GM18870 (cell line): ENCODE measurements at regions not wholly inside any gene's neighbourhood (a gene's known extent, or its start where the extent isn't known, plus 50 kb on each side); places are given as distances from the start of the nearest gene placed in this dataset.
"Not testable (repeated sequence)": the region's sequence is repeated elsewhere in the genome, so short reads cannot be mapped to it uniquely, and the experiment has no call there.

Source experiments
- ATAC-seq: cut with Tn5 transposase; IDR thresholded peaks from one replicate; pipeline ENCODE4 v1.9.1; 2021; ENCODE audit warnings: moderate library complexity; ENCODE audit not compliant: unreplicated experiment

DNA sequence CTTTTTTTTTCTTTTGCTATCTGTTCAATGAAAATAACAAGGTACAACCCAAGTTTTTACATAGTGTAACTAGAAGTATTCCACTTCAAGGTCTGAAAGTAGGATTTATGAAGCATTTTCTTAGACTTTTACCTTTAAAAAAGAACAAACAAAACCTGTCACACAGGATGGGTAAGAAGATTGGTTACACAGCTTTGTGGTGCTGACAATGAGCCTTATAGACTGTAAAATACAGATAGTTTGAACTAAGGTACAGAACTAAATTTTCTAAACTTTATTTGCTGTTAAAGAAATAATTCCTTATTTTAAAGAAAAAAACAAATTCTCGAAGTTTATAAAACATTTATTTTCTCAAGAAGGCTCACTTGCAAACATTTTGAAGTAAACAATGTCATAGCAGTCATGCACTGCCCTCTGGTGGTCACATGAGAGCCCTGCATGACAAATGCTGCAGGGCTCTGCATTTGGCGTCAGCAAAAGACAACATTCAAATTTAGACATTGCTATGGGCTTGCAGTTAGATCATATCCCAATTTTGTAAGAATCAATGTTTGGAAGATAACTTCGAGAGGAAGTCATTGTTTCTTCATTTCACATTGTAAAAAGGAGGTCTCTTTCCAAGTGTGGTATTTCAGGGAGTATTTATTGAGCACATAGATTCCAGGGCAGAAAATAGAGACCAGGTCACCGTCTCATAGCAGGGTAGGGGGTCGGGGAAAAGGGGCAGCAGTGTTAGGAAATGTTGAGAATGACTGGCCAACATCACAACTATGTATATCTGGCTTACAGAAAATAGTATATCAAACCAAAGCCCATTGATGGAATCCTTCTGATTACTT lies 115.3 kb upstream of the FMN2 start:
- ATAC-seq = peak; percentile 89

DNA sequence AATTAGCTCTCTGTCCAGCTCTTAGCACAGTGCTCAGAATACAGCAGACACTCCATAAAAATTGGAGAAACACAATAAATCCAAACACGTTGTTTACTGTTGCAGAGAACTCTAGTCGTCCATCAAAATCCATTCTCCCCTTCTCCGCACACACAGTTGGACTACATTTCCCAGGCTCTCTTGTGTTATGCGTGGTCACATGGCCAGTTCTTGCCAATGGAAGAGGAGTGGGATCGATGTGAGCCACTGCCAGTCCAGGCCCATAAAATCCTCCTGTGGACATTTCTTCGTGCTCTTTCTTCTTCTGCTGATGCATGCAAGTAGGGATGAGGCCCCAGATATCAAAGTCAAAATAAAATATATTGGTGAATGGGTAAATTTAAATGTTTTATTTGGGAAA lies 114.3 kb upstream of the FMN2 start:
- ATAC-seq = no peak

DNA sequence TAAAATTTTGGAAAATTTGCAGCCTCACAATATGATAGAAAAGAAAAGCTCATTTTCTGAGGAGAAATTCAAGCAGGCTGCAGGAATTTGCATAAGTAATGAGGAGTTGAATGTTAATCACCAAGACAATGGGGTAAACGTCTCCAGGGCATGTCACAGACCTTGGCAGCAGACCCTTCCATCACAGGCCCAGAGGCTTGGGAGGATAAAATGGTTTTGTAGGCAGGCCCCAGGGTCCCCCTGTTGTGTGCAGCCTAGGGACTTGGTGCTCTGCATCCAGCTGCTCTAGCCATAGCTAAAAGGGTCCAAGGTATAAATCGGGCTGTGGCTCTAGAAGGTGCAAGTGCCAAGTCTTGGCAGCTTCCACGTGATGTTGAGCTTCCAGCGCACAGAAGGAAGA lies 112.2 kb upstream of the FMN2 start:
- no peak for ATAC-seq

DNA sequence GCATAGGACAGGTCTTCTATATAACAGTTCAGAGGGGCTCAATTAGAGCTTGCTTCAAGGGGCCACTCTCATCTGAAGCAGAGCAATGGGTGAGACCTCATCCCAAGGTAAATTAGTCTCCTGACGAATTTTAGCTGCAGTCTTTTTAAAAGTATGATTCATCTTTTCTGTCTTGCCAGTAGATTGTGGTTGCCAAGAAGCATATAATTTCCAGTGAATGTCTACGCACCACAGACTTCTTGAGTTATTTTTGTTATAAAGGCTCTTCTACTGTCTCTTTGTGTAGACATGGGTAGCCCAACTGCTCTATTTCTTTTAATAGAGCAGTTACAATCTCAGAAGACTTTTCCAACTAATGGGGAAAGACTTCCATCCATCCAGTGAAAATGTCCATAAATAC lies 108.9 kb upstream of the FMN2 start:
- no peak for ATAC-seq

DNA sequence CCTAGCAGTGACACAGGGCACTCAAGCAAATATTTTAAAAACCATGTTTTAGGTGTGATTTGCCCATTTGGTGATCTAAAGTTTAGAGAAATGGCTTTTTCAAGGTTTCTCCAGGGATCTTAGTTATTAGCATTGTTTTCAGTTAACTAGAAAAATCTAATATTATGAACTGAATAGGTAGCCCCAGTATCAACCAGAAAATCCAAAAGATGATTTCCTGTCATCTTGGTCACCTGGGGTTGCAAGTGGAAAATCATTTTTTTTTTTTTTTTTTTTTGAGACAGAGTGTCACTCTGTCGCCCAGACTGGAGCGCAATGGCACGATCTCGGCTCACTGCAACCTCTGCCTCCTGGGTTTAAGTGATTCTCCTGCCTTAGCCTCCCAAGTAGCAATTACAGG lies 106.6 kb upstream of the FMN2 start:
- no peak for ATAC-seq

DNA sequence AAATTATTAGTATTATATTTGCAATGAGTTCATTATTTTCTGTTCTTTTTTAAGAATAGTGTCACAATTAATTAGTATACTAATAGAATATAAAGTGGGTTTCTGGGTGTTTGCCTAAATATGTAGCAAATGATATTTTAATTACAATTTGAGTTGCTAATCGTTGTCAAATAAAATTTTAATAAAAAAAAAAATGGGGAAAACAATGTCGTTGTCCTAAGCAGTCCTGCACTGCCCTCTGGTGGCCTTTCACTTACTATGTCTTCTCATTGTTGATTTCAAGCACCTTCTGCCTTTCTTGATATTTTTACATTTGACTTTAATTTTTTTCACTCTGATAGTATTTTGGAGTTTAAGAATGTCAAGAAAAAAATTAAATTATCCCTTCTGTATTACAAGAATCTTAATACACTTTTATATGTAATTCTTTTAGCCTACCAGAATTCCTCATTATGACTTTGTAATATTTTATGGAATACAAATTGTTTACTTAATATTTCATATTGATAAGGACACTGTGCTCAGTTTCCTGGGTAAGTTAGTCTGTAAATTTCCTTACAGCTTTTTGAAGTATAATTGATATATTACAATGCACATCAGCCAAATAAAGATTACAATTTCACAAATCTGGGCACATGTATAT lies 104.5 kb upstream of the FMN2 start:
- ATAC-seq = no peak

DNA sequence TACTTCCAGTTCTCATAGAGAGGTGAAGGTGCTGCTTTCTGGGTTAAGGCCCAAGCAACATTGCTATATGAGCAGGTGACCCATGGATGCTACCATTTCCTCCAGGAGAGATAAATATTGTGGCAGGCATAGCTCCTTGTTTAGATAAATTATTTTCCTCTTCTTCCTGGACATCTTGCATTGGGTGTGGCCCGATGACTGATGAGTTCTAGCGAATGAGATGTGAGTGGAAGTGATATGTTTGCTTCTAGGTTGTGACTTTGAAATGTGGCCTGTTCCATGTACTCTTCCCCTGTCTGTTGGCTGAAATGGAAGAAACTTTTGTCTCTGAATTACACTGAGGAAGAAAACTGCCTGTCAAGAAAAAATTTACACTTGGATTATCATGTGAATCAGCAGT lies 101.7 kb upstream of the FMN2 start:
- no peak for ATAC-seq

DNA sequence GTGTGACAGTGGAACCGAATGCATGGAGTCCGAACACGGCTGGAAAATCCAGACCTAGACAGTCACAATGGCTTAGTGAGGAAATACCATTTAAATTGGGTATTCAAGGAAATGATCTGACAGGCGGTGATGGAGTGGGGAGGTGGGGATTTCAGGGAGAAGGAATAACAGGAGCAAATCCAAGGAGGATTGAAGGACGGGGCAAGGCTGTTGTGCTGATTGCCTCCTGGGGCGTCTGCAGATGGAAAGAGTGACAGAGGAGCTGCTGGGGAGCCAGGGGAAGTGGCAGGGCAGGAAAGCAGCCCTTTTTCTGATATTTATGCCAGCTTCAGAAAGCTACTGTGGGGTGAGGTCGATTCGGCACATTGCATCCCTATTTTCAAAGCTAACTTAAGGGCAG lies 99.1 kb upstream of the FMN2 start:
- ATAC-seq = not testable (repeated sequence)

DNA sequence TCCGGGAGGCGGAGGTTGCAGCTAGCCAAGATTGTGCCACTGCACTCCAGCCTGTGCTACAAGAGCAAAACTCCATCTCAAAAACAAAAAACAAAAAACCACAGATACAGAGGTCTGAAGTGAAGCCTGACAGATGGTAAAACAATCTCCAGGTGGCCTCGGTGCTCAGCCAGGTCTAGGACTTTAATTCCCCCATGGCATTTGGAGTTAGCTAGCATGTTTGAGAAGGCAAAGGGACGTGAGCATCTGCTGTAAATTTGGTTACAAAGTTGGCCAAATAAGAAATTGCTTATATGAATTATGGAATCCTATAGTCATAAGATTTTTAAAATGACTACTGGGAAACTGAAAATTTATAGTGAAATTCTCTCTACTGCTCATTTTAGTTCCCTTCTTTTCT lies 98.3 kb upstream of the FMN2 start:
- no peak for ATAC-seq

DNA sequence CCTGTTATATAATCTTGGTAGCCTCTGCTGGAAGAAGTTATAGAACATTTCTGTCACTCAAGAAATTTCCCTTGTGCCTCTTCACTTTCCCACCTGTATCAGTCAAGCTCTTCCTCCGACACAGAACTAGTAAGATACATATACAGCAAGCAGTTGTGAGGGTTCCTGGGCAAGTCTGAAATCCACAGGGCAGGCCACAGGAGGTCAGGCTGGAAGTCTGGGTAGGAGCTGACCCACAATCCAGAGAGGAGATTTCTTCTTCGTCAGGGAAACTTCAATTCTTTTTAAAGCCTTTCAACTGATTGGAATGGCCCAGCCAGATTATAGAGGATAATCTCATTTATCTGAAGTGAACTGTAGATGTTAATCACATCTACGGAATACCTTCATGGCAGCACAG lies 96.4 kb upstream of the FMN2 start:
- no peak for ATAC-seq

DNA sequence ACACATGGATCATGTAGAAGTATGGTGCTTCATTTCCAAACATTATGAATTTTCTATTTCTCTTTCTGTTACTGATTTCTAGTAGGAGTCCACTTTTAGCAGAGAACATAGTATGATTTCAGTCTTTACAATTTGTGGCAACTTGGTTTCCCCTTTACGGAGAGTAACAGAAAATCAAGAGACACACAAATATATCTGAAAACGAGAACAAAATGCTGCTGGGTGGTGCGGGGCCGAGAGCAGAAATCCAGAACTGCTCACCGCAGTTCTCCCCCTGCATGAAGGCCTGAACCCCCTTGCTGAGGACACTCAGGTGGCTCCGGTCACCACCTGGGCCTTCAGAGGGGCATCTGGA lies 94.5 kb upstream of the FMN2 start:
- ATAC-seq = no peak

DNA sequence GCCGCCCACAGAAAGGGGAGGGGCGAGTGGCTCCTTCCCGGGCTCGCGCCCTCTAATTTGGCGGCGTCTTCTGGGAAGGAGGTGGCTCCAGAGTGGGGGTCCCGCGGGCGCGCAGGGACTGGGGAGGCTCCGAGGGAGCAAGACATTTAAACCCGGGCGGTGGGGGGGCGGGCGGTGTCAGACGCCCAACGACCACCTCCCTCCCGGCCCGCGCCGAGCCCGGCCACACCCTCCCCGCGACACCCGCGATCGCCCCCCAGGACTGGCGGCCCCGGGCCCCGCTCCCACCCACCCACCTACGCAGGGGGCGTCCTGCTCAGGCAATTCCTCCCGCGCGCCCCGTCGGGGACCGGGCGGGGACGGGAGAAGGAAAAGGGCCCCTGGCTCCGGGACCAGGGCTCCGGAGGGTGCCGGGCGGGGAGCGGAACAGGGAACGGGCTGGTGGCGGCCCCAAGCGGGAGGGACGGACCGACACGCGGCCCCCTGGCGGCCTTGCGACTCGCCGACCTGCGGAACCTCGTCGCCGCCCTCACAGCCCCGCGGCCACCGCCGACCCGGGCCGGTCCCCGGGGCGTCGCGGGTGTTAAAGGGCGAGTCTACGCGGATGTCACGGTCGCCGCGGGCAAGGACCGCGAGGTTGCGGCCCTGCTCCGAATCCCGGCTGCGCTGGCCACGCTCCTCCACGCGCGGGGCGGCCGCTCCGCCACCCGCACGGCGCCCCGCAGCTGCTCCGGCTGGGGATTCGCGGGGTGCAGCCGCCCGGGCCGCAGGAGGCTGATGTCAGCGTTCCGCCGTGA lies 94.0 kb upstream of the FMN2 start:
- no peak for ATAC-seq

DNA sequence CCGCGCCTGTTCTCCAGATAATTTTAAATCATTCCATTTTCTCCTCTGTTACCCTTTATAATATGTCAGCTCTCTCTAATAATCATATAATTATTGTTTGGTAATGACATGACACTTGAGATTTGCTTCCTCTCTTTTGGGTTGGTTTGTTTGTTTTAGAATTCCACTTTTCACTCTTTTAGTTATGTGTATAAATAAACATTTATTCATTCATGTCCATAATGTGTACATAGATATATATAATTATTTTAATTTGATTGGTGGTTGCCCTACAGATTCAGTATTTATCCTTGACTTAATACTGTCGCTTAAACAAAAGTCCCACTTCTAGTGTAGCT lies 93.4 kb upstream of the FMN2 start:
- no peak for ATAC-seq

DNA sequence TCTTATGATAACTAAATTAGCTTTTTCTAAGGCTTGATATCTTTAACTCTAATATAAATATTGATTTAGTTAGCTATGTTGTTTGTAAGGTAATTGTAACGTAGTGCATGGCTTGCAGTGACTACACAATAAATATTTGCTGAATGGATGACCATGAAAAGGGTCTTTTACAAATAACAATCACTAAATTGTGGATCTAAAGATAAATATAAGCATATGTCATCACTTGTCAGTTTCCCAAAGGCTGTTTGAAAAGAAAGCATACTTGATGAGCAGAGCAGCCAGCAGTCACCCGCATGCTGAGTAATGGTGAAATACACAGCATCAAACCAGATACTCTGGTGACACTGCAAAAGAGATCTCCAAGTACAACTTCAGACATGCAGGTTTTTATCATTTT lies 92.5 kb upstream of the FMN2 start:
- no peak for ATAC-seq

DNA sequence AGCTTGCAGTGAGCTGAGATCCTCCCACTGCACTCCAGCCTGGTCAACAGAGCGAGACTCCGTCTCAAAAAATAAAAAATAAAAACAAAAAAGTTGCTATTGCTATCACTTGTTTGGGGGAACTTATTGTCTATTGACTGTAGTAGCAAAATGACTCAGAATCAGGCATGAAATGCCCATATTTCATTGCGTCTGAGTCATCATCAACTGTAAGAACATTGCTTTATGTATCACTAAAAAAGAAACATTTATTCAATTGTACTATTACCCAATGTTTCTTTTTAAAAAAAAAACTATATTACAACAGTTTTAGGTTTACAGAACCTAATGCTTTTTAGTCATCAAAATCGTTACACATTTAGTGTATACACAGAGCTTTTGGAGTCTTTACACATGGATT lies 91.0 kb upstream of the FMN2 start:
- no peak for ATAC-seq

DNA sequence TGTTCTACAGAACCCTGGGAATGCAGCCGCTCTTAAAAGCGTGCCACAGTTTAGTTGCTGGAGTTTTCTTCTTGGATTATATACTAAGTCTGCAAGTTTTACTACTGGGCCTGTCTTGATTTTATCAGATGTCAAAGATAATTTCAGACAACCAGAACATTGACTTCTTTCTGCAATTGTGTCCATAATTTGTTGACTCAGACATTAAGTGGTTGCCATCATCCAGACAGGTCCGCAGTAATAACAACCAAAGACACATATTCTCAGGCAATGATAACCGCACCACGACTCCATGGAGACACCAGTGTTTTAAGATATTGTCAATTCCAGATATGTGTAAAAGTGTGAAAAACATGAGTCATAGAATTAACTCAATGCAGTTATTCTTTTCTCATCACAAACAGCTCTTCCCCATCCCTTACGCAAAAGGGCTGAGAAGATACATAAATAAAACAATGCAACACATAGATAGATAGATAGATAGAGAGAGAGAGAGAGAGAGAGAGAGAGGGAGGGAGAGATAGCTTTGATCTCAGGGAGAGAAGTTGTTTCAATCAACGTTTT lies 90.4 kb upstream of the FMN2 start:
- ATAC-seq = no peak

DNA sequence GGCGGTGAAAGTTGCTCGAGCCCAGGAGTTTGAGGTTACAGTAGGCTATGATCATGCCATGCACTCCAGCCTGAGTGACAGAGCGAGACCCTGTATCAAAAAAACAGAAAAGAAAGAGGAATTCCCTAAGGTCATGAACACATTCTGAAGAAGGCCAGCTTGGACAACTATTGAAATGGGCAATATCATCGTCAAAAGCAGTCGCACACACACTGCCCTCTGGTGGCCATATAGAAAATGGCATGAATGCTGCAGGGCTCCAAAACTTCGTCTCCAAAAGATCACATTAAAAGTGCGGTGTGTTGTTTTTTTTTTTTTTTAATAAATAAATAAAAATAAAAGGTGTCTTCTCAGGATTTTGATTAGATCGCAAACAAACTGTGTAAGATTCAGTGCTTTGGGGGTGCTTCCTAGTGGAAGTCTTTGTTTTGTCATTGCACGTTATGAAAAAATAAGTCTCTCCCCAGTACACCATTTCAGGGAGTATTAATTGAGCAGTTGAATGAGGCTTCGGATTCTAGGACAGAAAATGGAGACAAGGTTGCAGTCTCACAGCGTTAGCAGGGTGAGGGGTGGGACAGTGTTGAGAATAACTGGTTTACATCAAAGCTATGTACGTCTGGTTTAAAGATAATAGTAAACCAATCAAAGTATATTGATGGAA lies 87.5 kb upstream of the FMN2 start:
- ATAC-seq = peak; percentile 52

DNA sequence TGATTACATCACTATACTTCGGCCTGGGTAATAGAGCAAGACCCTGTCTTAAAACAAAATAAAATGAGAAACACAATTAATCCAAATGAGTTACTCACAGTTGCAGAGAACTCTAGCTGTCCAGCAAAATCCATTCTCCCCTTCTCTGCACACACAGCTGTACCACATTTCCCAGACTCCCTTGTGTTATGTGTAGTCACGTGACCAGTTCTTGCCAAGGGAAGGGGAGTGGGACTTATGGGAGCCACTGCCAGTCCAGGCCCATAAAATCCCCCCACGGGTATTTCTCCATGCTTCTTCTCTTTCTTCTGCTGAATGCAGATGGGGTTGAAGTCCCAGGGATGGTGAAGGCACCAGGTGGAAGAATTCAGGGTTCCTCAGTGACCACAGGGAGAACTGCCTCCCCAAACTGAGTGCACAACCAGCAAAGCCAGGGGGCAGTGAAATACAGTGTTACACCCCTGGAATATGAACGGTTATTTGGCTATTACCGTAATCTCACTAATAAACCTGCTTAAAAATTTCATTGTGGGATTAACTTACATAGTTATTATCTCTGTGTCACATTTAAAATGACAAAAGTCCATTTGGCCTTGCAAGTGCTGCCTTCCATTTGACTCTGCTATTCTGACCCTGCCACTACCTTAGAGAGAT lies 85.6 kb upstream of the FMN2 start:
- ATAC-seq = no peak

DNA sequence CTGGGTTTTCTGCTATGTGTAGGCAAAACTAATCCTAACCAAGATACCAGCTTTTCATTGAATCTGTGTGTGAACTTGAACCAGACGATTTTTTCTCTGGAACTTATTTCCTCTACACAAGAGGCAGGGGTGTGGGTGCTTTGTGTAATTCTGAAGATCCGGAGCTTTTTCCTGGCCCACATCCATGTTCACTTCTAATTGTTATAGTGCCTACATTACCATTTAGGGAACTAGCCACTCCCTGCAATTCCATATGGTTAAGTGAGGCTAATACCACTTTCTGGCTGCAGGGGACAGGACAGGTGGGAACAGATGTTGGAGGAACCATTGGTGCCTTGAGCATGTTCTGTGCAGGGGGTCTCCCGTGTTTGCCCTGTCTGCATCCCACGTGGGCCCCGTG lies 83.4 kb upstream of the FMN2 start:
- ATAC-seq = no peak

DNA sequence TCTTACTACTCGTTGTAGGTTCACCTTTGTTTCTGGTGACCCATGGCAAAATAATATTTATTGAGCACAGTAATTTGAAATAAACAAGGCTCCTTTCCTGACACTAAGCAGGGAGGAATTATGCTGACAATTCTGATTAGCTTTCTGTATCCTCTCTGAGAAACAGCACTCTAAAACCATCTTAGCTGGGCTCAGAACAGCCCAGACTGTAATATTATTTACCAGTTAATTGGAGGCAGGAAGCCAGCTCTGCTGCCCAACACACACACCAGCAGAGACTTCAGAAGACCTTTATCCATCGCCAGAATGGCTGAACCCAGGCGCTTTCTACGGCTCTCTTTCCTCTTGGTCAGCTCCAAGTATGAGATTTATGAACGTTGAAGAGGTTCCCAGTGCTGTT lies 77.6 kb upstream of the FMN2 start:
- no peak for ATAC-seq

DNA sequence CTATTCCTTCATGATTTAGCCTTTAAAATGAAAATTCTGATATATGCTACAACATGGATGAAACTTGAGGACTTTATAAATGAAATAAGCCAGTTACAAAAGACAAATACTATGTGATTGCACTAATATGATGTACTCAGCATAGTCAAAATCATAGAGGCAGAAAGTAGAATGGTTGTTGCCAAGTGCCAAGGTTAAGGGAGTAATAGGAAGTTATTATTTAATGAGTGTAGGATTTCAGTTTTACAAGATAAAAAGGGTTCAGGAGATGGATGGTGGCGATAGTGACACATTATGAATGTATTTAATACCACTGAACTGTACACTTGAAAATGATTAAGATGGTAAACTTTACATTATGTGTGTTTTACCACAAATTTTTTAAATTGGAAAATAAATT lies 73.1 kb upstream of the FMN2 start:
- no peak for ATAC-seq
